ENCODE measurements at regions not wholly inside any gene's neighbourhood (a gene's known extent, or its start where the extent isn't known, plus 50 kb on each side); places are given as distances from the start of the nearest gene placed in this dataset.

DNA sequence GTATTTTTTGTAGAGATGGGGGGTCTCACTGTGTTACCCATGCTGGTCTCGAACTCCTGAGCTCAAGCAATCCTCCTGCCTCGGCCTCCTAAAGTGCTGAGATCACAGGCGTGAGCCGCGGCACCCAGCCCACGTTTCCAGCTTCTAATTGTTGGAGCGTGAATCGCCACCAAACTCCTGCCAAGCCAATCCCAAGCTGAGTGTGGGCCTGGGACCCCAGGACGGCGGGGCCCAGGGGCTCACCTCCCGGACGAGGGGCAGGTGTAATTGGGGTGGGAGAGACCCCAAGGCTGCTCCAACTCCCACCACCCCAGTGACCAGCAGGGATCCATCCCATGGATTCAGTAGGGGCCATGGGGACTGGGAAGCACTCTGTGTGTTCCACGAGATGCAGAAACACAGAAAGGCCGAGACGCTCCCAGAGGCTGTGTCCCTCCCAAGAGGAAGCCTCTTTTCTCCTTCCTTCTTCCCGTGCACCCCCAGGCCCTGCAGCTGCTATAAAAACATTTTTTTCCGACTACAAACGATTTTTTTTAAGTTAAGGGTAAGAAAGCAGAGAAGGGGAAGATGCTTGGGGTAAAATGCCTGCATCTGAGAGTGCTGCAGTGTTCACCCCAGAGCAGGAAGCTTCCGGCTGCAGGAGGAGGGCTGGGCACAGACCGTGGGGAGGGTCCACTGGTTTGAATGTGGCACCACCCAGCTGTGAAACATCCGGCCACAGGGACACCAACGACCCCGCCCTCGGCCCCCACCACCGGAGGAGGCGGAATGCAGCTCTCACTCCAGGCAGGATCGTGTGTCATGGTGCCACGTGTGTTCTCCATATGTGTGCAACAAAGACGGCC is 76.5 kb downstream of the MICALL2 start:
- DNase-seq (ENCODE audit: low spot score): no peak
- H3K27ac ChIP-seq: no peak overlapping the region
- no peak for TF ChIP-seq CTCF (IDR thresholded peaks at IDR 0.05)
- H3K4me3 ChIP-seq: no peak overlapping the region

- no peak overlapping the region for H3K27ac ChIP-seq
- no peak overlapping the region for H3K4me3 ChIP-seq
- TF ChIP-seq CTCF (IDR thresholded peaks at IDR 0.05): no peak
- no peak for DNase-seq (ENCODE audit: low spot score)
Measured at GRCh38 chr7:1383398-1384112, 75.7 kb downstream of the MICALL2 start.

DNA sequence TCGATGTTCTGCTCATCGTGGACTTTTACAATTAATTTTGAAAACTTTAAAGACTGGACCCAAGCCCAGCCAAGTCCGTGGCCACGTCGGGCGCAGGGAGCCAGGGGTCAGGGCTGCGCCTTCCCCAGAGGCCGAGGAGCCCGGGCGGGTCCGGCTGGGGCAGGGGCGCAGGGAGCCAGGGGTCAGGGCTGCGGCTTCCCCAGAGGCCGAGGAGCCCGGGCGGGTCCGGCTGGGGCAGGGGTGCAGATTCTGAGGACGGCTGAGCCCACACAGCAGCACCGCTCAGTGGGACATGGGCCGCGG is 75.2 kb downstream of the MICALL2 start:
- no peak overlapping the region for H3K4me3 ChIP-seq
- DNase-seq (ENCODE audit: low spot score): no peak
- no peak for TF ChIP-seq CTCF (IDR thresholded peaks at IDR 0.05)

More for the DNA sequence above, 75.2 kb downstream of the MICALL2 start:
- no peak overlapping the region for H3K27ac ChIP-seq
